Activated CD4-positive, alpha-beta memory T cell treated with anti-CD3 and anti-CD28 coated beads, Interleukin-2, amount 10 ng/mL, durations not matched to agents 7 days and 5 days (primary cell): ENCODE measurements at regions not wholly inside any gene's neighbourhood (a gene's known extent, or its start where the extent isn't known, plus 50 kb on each side); places are given as distances from the start of the nearest gene placed in this dataset.
A peak's percentile ranks its signal among the peaks of the same experiment; 100 is the strongest.

Source experiments
- CTCF ChIA-PET: fragments of 350-600 bp; sonication (Branson Sonifier 250); formaldehyde crosslinking; loops from one replicate; lab custom pipeline; 2021; ENCODE audit warnings: antibody characterized with exemption, inconsistent platforms; lab: Charles Lee
- POLR2A ChIA-PET: fragments of 350-600 bp; sonication (Branson Sonifier 250); formaldehyde crosslinking; loops from one replicate; lab custom pipeline; 2021; ENCODE audit warnings: antibody characterized with exemption; lab: Charles Lee
- DNase-seq: peaks from one replicate; pipeline ENCODE4 v3.0.0-alpha.2; 2020
- H3K27ac Mint-ChIP-seq: one replicate; pipeline ENCODE4 v1.8.0; 2021; ENCODE audit warnings: mild to moderate bottlenecking, mixed read lengths
- H3K27me3 Mint-ChIP-seq: one replicate; pipeline ENCODE4 v1.8.0; 2021; ENCODE audit warnings: mixed read lengths
- H3K36me3 Mint-ChIP-seq: one replicate; pipeline ENCODE4 v1.8.0; 2021; ENCODE audit warnings: low read depth, mixed read lengths
- H3K4me1 Mint-ChIP-seq: one replicate; pipeline ENCODE4 v1.8.0; 2021; ENCODE audit warnings: mixed read lengths
- H3K4me3 Mint-ChIP-seq: one replicate; pipeline ENCODE4 v1.8.0; 2021; ENCODE audit warnings: mild to moderate bottlenecking, mixed read lengths
- H3K9me3 Mint-ChIP-seq: one replicate; pipeline ENCODE4 v1.8.0; 2021; ENCODE audit warnings: mixed read lengths

DNA sequence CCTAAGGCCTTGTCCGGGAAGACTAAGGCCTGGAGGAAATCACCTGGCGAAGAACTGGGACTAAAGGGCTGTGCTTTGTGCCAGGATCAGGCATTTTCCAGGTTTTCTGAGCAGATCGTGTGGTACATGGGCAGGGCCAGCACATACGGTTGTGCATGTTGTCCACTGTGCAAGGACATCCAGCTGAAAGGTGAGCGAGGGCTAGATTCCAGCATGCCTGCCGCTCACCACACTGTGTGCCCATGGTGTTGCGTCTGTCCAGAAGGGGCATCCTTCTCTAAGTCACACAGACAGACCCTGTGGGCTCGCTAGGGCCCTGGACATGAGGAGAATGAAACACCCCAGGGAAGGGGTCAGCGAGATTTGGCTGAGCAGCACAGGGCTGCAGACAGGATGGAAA lies 80.3 kb upstream of the TAF1B start:
- CTCF ChIA-PET, result interaction anchor here (1.3 to 4.0 kb wide), 3 partner anchors 8 to 15 kb away, joined by 4 to 24 read pairs (median 5); no protein-coding TSS in a partner anchor
- POLR2A ChIA-PET, result interaction anchor here (1.2 to 2.6 kb wide), 6 partner anchors 10 to 207 kb away, joined by 3 to 19 read pairs (median 4); partner anchors contain the start of gene YWHAQ
- DNase-seq, result no peak
- peaks cover 70% of the 10 kb centered on the region for H3K4me1 Mint-ChIP-seq
- no peaks in the 10 kb centered on the region for H3K36me3 Mint-ChIP-seq
- H3K27ac Mint-ChIP-seq, result no peak overlapping the region
- no peaks in the 10 kb centered on the region for H3K9me3 Mint-ChIP-seq
- H3K4me3 Mint-ChIP-seq, result no peak overlapping the region
- H3K27me3 Mint-ChIP-seq, result no peaks in the 10 kb centered on the region

DNA sequence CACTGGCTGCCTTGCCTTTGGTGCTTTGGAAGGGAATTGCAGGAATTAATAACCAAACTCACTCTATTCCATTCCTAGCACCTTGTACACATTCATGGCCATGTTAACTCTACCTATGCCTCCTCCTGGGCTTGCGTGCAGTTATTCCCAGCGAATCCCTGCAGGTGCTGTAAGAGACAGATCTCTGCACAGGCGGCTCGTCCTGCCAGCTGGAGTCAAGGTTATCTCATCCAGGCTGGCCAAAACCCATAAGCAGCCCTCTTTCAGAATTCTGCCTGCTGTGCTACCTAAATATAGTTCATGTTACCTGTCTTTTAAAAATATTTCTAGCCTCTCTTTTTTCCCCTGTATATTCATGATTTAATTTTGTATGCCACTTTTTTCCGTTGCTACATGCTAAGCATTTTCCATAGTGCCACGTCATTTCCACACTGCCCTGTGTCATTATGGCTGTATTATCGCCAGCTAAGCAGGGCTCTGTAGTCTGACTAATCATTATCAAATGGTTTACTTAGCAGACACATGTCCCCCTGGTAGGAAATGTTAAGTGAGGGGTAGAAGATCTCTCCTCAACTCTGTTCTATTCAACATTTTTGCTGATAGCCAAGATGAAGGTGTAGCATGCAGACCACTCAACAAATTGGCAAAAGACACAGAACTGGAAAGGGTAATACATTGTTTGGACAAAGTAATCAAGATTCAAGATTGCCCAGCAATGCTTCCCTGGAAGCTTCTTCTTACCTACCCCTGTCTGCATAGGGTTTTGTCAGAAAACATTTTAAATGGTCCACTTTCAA lies 79.7 kb upstream of the TAF1B start:
- CTCF ChIA-PET, result interaction anchor here (1.3 to 1.5 kb wide), 2 partner anchors 11 to 15 kb away, joined by 4 to 5 read pairs; no protein-coding TSS in a partner anchor
- no peak overlapping the region for H3K4me3 Mint-ChIP-seq
- H3K27me3 Mint-ChIP-seq, result no peaks in the 10 kb centered on the region
- no peaks in the 10 kb centered on the region for H3K36me3 Mint-ChIP-seq
- POLR2A ChIA-PET, result interaction anchor here (0.9 to 2.6 kb wide), 7 partner anchors 10 to 207 kb away, joined by 3 to 19 read pairs (median 4); partner anchors contain the start of gene YWHAQ
- DNase-seq, result peak; percentile 52
- H3K9me3 Mint-ChIP-seq, result no peaks in the 10 kb centered on the region
- H3K27ac Mint-ChIP-seq, result peak overlapping the region; percentile 4
- H3K4me1 Mint-ChIP-seq, result peaks cover 67% of the 10 kb centered on the region

DNA sequence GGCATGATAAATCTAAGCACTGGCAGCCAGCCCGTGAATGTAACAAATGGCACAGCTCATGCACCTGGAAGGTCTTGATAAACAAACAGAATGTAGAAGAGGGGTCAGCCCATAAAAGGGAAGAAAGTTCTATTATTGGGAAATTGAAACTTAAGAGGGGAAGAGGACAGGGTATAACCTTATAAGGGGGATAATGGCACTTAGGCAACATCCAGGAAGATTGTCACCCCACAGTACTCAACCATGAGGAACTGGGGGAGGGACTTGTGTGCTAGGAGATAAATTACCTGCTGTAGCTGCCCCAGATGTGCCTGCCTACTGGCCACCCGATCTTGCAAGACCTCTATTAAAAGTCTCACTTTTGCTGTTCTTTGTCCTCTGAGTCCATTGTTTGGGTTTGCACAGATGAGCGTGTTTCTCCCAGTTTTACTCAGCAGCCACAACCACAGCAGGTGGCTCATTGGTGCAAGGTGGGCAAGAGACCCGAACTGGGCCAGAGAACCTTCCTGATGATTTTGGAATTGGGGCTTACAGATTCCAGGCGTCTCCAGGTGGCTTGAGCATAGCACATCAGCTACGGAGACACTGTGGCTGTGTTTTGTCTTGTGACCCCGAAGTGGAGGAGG lies 79.0 kb upstream of the TAF1B start:
- no peak for DNase-seq
- ChIA-PET CTCF (interaction anchor here (1.3 to 1.5 kb wide), 2 partner anchors 11 to 14 kb away, joined by 4 to 5 read pairs; no protein-coding TSS in a partner anchor), POLR2A (interaction anchor here (0.9 to 2.6 kb wide), 7 partner anchors 11 to 208 kb away, joined by 3 to 19 read pairs (median 4); partner anchors contain the start of gene YWHAQ)
- peaks cover 62% of the 10 kb centered on the region for H3K4me1 Mint-ChIP-seq
- H3K9me3 Mint-ChIP-seq, result no peaks in the 10 kb centered on the region
- peak overlapping the region; percentile 16 for H3K27ac Mint-ChIP-seq
- no peaks in the 10 kb centered on the region for H3K27me3 Mint-ChIP-seq
- H3K36me3 Mint-ChIP-seq, result no peaks in the 10 kb centered on the region
- no peak overlapping the region for H3K4me3 Mint-ChIP-seq

DNA sequence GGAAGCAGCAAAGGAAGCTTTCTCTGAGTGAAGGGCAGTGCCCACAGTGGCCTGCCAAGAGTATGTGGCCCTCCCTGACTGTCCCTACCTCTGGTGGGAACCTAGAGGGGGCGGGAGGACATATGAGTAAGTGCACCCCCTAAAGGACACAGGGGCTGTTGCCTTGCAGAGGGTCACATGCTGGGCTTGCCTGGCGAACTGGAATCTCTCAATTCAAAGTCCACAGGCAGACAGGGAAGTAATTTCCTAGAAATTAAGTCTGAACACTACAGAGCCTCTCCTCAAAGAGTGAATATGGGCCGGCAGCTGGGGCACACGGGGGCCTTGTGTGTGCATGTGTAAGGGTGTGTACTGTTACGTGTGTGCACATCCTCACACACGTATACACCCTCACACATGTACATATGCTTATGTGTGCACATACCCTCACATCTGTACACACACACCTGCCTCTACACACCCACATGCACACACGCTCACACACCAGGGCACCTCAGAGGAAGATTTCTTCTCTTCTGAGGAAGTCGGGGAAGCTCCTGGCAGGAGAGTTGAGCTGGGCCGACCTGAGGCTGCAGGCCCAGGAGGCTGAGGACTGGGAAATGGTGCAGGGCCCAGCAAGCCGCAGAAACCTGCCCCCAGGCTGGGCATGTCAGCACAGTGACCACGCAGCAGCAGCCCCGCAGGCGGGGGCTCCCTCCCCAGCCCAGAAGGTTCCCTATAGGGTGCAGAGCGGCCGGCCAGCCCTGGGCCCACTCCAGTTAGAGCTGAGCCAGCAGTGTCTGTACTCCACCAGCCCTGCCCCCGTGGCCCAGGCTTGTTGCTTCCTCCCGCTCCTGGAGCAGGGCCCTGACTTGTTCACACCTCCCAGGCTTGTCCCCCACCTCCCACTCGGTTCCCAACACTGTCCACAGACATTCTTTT lies 77.4 kb upstream of the TAF1B start:
- ChIA-PET CTCF (no interaction called here), POLR2A (interaction anchor here (2.6 kb wide), 1 partner anchor 13 kb away, joined by 19 read pairs; no protein-coding TSS in a partner anchor)
- Mint-ChIP-seq H3K27ac (no peak overlapping the region), H3K27me3 (no peaks in the 10 kb centered on the region), H3K4me3 (no peak overlapping the region), H3K9me3 (no peaks in the 10 kb centered on the region), H3K4me1 (peaks cover 59% of the 10 kb centered on the region), H3K36me3 (no peaks in the 10 kb centered on the region)
- DNase-seq, result no peak

DNA sequence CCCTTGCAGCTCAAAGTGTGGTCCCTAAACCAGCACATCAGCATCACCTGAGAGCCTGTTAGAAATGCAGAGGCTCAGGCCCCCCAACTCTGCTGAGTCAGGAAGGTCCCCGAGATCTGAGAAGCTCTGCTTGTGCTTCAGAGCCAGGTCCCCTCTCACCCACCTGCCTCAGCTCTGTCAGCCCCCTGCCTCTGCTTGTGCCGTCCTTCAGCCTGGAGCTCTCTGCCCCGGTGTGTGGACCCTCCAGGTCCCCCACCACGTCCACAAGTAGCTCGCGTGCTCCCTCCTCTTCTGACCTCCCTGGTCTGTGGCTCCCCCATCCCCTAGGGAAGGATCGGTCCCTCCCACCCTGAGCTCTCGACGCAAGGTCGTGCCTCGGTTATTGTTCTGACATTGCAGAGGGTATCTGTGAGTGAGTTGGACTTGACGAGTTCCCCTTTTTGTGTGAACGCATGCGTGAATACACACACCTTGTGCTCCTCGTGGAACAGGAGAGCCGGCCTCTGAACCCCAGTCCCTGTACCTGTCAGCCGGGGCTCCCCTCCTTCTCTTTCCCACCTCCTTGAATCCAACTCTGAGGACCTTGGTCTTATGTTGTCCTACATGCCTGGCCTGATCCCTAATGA lies 75.5 kb upstream of the TAF1B start:
- ChIA-PET POLR2A (interaction anchor here (1.3 to 4.7 kb wide), 2 partner anchors 12 to 14 kb away, joined by 4 to 26 read pairs; no protein-coding TSS in a partner anchor), CTCF (interaction anchor here (1.2 to 2.5 kb wide), 2 partner anchors 11 to 15 kb away, joined by 3 to 11 read pairs; no protein-coding TSS in a partner anchor)
- no peaks in the 10 kb centered on the region for H3K27me3 Mint-ChIP-seq
- no peaks in the 10 kb centered on the region for H3K9me3 Mint-ChIP-seq
- H3K27ac Mint-ChIP-seq, result no peak overlapping the region
- DNase-seq, result no peak
- H3K36me3 Mint-ChIP-seq, result no peaks in the 10 kb centered on the region
- peaks cover 48% of the 10 kb centered on the region for H3K4me1 Mint-ChIP-seq
- no peak overlapping the region for H3K4me3 Mint-ChIP-seq

DNA sequence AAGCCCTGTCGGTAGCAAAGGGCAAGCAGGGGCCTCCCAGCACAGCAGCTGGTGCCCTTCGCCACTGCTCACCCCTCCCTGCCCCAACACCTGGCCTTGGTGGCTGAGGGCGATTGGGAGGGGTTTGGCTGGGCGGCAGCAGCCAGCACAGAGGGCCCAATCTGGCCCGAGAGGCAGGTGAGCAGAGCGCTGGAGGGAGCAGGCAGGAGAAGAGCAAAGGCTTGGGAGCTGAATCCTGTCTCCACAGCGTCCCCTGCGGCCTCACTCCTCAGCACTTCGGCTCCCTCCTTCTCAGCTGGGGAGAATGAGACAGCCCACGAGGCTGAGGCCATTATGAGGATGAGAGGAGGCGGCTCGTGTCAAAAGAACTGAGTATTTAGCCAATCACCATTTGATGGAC lies 74.9 kb upstream of the TAF1B start:
- no peaks in the 10 kb centered on the region for H3K9me3 Mint-ChIP-seq
- ChIA-PET CTCF (interaction anchor here (1.2 to 5.2 kb wide), 5 partner anchors 11 to 150 kb away, joined by 3 to 105 read pairs (median 11); no protein-coding TSS in a partner anchor), POLR2A (interaction anchor here (1.3 to 4.7 kb wide), 3 partner anchors 12 to 32 kb away, joined by 4 to 26 read pairs (median 25); no protein-coding TSS in a partner anchor)
- no peaks in the 10 kb centered on the region for H3K27me3 Mint-ChIP-seq
- no peak for DNase-seq
- no peaks in the 10 kb centered on the region for H3K36me3 Mint-ChIP-seq
- H3K4me1 Mint-ChIP-seq, result peaks cover 42% of the 10 kb centered on the region
- no peak overlapping the region for H3K4me3 Mint-ChIP-seq
- no peak overlapping the region for H3K27ac Mint-ChIP-seq

DNA sequence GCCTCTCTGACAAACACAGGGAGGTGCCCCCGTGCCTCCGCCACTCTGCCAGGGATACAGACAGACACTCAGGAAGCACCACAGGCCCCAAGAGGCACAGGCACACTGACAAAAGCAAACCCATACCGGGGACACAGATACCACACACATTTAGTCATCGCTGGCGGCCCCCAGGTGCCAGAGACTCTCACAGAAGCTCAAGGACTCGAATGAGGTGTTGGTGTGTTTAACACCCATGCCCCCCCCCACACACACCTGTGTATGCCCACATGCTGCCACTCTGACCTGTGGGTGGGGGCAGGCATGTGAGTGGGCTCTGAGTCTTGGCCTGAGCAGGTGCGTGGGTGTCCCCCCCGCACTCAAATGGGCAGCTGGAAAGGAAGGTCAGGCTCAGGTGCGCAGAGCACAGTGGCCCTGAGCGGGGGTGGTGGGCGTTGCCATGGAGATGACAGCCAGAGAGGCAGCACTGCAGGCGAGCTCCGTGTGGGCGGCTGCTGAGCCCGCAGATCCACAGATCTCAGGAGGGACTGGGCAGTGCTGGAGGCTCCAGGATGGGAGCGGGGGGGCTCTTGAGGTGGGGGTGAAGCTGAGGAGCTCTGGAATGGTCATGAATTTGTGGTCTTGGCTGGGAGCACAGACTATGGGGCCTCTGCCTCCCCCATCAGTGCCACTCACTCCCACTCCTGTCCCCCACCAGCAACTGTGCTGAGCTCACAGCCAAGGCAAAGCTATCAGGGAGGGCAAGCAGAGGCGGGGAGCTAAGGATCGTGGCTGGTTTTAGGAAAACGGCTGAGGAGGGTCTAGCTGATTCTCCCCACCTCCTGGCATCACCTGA lies 73.9 kb upstream of the TAF1B start:
- Mint-ChIP-seq H3K27ac (no peak overlapping the region), H3K36me3 (no peaks in the 10 kb centered on the region), H3K9me3 (no peaks in the 10 kb centered on the region), H3K4me1 (peaks cover 32% of the 10 kb centered on the region), H3K4me3 (no peak overlapping the region), H3K27me3 (no peaks in the 10 kb centered on the region)
- no peak for DNase-seq
- ChIA-PET CTCF (interaction anchor here (0.6 to 5.2 kb wide), 25 partner anchors 8 to 632 kb away, joined by 3 to 105 read pairs (median 10); partner anchors contain the start of genes ADAM17 and YWHAQ), POLR2A (interaction anchor here (0.7 to 4.7 kb wide), 10 partner anchors 11 to 351 kb away, joined by 3 to 26 read pairs (median 6); partner anchors contain the start of genes ADAM17, TAF1B and YWHAQ)

DNA sequence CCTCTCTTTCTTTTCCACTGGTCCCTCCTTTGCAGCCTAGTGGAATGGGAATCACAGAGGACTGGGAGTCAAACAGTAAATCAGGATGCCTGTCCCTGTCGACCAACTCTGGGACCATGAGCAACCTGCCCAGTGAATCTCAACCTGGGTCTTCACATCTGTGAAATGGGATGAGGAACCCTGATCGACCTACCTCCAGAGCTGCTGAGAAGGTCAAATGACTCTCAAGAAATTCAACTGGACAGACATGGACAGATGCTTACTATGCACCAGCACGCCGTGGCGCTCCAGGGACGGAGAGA lies 73.3 kb upstream of the TAF1B start:
- no peaks in the 10 kb centered on the region for H3K27me3 Mint-ChIP-seq
- no peak overlapping the region for H3K4me3 Mint-ChIP-seq
- H3K4me1 Mint-ChIP-seq, result peaks cover 26% of the 10 kb centered on the region
- H3K36me3 Mint-ChIP-seq, result no peaks in the 10 kb centered on the region
- H3K9me3 Mint-ChIP-seq, result no peaks in the 10 kb centered on the region
- H3K27ac Mint-ChIP-seq, result no peak overlapping the region
- no peak for DNase-seq
- CTCF ChIA-PET, result interaction anchor here (0.6 to 5.2 kb wide), 29 partner anchors 9 to 665 kb away, joined by 3 to 105 read pairs (median 6); partner anchors contain the start of genes ADAM17, TAF1B and YWHAQ
- POLR2A ChIA-PET, result interaction anchor here (0.7 to 4.7 kb wide), 11 partner anchors 10 to 351 kb away, joined by 3 to 26 read pairs (median 6); partner anchors contain the start of genes ADAM17, TAF1B and YWHAQ

DNA sequence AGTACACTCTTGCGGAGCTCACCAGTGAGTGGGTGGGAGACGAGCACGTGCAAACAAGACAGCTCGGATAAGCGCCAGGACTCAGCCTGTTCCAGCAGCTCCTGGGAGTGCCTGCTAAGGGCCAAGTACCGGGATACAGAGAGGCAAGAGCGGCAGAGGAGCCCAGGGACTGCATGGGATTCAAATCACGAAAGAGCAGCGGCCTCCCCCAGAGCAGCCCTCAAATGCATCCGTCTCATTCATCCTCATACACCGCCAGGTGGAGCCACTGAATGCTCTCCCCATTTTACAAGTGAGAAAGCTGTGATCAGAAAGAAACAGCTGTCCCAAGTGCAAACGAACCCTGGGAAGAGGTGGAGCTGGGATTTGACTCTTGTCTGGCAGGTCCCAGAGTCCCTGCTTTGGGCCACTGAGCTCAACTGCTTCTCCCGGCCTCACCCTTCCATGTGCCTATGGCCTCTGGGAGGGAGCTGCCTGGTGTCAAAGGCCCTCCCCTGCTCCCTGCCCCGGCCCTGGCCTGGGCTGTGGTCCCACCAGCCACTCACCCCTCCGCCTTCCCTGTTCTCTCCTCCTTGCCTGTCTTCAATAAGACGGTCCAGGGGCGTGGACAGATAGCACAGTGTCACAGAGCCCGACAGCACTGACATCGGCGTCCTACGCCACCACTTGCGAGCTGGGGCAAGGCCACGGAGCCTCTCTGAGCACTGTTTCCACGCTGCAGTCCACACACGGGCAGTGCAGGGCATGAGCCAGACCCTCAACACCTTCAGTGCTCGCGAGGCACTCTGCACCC lies 72.8 kb upstream of the TAF1B start:
- Mint-ChIP-seq H3K36me3 (no peaks in the 10 kb centered on the region), H3K4me1 (peaks cover 21% of the 10 kb centered on the region), H3K27ac (no peak overlapping the region), H3K4me3 (no peak overlapping the region), H3K27me3 (no peaks in the 10 kb centered on the region), H3K9me3 (no peaks in the 10 kb centered on the region)
- POLR2A ChIA-PET, result interaction anchor here (0.6 to 4.7 kb wide), 12 partner anchors 9 to 350 kb away, joined by 3 to 26 read pairs (median 6); partner anchors contain the start of genes ADAM17, TAF1B and YWHAQ
- peak; percentile 73 for DNase-seq
- CTCF ChIA-PET, result interaction anchor here (0.6 to 5.2 kb wide), 43 partner anchors 9 to 665 kb away, joined by 3 to 105 read pairs (median 4); partner anchors contain the start of genes ADAM17, TAF1B and YWHAQ

DNA sequence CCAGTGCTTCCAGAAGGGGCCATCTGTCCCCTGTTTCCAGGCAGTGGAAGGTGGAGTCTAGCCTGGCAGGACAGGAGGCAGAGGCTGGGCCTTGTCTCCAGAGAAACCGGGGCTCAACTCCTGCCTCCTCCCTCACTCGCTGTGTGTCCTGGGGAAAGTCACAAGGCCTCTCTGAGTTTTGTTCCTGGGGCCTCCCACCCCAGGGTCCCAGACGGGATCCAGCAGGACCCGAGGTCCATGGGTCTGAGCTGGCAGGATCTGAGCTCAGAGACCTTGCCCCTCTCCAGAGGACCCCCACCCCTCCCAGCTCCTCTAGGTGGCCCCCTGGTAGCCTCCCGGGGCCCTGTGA lies 72.2 kb upstream of the TAF1B start:
- Mint-ChIP-seq H3K27me3 (no peaks in the 10 kb centered on the region), H3K9me3 (no peaks in the 10 kb centered on the region), H3K4me1 (peaks cover 19% of the 10 kb centered on the region), H3K36me3 (no peaks in the 10 kb centered on the region), H3K27ac (no peak overlapping the region), H3K4me3 (no peak overlapping the region)
- ChIA-PET CTCF (interaction anchor here (0.6 to 5.2 kb wide), 37 partner anchors 8 to 664 kb away, joined by 3 to 105 read pairs (median 4); partner anchors contain the start of genes ADAM17, TAF1B and YWHAQ), POLR2A (interaction anchor here (0.6 to 4.7 kb wide), 12 partner anchors 8 to 350 kb away, joined by 3 to 26 read pairs (median 4); partner anchors contain the start of genes TAF1B and YWHAQ)
- no peak for DNase-seq
